RPMI7951 (cell line): ENCODE measurements at regions not wholly inside any gene's neighbourhood (a gene's known extent, or its start where the extent isn't known, plus 50 kb on each side); places are given as distances from the start of the nearest gene placed in this dataset.
"Not testable (repeated sequence)": the region's sequence is repeated elsewhere in the genome, so short reads cannot be mapped to it uniquely, and the experiment has no call there.

Experiments used
- DNase-seq: peaks from one replicate; pipeline ENCODE4 v3.0.0-alpha.2; 2012; ENCODE audit warnings: low read depth

DNA sequence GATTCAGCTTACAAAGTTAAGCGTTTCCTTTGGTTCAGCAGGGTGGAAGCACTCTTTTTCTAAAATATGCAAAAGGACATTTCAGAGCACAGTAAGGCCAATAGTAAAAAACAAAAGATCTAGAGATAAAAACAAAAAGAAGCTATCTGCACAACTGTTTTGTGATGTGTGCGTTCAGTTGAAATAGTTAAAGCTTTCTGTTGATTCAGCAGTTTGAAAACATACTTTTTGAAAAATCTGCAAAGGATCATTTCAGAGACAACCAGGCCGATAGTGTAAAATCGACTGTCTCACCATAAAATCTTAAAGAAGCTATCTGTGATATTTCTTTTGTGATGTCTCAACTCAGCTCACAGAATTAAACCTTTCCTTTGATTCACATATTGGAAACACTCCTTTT lies 300.0 kb upstream of the ALG10B start:
- no peak for DNase-seq

DNA sequence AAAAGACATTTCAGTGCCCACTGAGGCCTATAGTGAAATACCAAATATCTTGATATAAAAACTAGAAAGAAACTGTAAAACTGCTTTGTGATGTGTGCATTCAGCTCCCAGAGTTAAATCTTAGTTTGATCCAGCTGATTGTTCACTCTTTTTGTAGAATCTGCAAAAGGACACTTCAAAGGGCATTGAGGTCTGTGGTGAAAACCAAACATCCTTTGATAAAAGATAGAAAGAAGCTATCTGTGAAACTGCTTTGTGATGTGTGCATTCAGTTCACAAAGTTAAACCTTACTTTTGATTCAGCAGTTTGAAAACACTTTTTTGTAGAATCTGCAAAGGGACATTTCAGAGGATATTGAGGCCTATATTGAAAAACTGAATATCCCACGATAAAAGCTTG lies 290.7 kb upstream of the ALG10B start:
- no peak for DNase-seq

DNA sequence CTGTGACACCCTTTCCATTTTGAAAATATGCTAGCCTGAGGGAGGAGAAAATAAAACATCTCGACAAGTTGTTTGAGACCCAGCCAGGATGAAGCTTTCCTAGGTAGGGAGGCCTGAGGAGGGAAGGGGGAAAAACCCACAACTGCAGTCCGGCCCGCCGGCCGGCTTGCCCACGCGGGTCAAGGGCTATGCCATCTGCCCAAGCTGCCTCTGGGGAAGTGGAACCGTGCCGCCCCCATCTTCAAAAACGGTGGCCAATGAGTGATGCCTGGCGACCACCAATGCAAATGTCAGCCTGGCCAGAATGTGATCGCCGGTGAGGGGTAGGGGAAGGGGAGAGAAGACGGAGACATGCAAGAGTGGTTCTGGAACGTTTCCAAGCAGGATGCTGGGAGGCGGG lies 263.5 kb upstream of the ALG10B start:
- DNase-seq: no peak

DNA sequence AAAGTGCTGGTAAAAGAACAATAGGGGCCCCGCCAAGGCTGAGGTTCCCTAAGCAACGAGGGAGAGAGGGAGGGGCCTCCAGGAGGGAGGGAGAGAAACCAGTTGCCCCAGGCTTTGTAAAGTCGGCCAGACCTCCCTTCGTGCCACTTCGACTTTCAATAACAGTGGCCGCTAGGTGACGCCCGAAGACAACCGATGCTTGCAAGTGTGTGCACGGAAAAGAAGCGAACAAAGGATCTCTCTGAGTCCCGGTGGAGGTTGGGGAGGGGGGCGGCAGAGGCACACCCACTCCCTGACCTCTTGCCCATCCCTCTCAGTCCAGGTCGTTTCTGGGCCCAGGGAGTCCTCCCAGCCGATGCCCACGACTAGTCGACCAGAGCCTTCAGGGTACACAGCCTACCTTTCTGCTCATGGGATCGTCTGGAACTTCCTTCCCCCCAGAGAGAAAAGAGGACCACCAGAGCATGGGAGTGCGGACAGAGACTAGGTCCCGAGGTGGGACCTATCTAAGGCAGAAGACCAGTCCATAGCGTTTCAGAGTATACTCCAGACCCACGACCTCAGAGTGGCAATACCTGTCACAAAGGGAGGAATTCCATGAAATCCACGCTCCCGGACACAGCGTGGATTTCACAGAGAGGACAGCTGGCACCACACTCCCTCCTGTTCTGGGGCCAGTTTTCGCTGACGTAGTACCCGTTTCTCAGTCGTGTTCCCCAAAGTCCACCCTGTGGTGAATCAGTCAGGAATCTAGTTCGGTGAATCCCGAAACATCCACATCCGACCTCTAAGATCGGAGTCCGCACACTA lies 262.7 kb upstream of the ALG10B start:
- peak; percentile 77 for DNase-seq

DNA sequence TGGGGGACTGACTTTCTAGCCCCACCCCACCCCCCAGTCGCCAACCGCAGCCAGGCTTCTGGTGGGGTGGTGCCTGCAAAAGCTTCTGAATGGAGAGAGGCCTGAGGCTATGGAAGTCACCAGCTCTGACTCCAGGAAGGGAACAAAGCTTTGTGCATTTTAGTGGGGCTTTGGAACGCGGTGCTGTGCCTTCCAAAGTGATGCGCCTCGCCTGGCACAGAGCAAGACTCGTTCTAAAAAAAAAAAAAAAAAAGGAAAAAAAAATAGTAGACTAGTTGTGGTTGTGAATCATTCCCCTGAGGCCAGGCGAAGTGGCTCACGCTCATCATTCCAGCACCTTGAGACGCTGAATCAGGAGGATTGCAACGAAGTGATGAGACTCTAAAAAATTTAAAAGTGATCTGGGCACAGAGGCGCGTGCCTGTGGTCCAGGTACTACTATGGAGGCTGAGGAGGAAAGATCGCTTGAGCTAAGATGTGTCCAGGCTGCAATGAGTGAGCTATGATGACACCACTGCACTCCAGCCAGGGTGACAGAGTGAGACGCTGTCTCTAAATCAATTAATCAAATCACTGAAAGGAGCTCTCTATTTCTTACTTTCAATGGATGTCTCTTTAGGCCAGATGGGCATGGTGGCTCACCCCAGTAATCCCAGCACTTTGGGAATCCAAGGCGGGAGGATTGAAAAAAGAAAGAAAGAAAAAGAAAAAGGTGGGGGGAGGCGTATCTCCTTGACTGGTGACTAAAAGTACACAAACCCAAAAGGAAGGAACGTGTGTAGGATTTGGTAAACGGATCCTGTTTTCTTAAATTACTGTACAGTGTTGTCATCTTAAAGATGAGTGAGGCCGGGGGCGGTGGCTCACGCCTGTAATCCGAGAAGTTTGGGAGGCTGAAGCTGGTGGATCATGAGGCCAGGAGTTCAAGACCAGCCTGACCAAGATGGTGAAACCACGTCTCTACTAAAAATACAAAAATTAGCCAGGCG lies 259.6 kb upstream of the ALG10B start:
- peak; percentile 90 for DNase-seq

DNA sequence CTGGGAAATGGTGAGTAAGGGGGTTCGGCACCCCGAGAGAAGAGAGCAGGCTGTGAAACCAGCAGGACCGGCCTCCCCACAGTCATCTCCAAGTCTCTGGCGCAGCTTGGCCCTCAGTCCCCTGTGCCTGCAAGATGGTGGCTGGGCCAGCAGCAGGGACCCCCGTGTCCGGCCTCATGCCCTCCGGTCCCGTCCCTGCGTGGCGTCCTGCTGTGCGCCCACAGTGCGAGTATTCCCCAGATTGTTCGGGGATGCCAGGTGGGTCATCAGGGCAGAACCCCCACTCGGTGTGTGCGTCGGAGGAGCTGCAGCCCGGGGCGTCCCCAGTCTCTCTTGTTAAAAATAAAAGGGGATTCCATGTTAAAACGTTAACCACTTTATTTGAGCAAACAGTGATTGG lies 216.9 kb upstream of the ALG10B start:
- no peak for DNase-seq

DNA sequence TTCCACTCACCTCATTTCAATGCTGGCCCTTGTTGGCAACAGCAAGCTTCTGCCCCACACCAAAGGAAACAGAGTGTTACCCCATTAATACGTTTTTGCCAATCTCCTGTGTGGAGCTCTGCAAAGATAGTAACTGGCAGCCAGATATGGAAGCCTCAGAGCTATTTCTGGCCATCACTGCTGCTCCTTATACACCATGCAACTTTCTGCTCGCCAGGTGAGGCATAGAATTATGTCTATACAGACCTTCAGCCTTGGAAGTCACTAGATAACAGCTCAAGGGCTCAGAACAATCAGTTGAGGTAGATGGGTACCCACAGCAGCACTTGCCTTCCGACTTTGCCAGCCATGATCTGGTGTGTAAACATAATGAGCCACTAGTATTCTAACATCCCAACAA lies 214.8 kb upstream of the ALG10B start:
- no peak for DNase-seq

DNA sequence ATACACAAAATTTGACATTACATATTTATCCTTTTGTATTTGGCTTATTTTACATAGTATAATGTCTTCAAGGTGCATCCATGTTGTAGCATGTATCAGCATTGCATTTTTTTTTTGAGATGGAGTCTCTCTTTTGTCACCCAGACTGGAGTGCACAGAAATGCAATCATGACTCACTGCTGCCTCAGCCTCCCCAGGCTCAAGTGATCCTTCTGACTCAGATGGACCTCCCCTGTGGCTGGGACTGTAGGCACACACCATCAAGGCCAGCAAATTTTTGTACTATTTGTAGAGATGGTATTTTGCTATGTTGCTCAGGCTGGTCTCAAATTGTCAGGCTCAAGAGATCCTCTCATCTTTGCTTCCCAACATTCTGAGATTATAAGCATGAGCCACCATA lies 214.4 kb upstream of the ALG10B start:
- DNase-seq: peak; percentile 52

DNA sequence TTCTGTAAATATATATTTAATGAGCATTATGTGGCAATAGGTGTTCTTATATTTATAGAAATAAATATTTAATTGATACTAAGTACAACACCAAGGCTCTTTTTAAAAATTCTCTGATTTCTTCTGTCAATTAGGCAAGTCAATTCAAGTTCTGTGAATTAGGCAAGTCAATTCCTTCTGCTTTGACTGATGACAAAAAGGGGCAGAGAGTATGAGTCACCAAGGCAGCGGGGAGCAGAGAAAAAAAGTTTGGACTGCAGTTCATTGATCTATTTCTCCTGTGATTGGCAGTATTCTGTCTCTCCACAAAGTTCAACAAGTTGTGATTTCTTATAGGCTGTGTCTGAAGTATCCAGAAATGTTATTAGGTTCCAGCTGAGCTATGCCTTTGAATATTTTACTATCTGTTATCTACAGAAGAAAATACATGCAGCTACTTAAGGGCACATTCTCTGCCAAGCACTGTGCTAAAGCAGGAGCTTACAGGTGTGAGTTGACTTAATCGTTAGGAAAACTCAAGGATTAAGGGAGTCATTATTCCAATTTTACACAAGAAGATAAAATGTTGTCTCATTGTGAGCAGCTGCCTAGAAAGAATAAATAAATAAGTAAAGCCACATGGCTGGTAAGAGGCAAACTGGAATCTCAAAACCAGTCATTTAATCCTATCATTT lies 206.4 kb upstream of the ALG10B start:
- no peak for DNase-seq

DNA sequence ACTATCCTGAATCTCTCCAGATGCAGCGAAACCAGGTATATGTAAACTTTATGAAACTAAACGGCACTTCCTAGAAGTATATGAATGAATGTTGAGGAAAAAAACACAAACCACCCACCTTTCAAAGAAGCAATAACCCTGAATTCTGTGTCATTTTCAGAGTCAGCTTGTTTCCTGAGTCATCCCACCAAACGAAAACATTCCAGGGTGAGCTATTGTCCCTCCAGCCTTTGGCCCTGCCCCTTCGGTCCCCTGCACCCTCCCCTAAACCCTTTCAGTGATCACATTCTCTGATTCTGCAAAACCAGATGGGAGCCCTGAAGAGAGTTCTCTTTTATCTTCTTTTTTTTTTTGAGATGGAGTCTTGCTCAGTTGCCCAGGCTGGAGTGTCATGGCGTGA lies 202.6 kb upstream of the ALG10B start:
- peak; percentile 9 for DNase-seq

DNA sequence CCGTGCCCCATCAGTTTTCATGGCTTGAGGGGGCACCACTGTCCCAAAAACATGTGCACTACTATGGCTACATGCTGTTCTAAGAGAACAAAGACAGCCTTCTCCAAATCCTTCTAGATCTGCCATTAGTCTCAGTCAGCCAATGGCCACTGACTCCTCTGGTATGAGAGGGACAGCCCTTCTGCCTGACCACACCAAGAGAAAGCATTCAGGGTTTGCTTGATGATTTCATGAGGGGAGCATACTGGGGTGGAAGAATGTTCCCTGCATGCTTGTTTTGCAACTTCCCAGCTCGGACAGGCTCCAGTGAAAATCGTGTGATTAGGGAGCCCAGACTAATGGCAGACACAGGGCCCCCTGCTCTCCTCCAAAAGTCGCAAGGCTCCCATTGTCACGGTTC lies 199.6 kb upstream of the ALG10B start:
- no peak for DNase-seq

DNA sequence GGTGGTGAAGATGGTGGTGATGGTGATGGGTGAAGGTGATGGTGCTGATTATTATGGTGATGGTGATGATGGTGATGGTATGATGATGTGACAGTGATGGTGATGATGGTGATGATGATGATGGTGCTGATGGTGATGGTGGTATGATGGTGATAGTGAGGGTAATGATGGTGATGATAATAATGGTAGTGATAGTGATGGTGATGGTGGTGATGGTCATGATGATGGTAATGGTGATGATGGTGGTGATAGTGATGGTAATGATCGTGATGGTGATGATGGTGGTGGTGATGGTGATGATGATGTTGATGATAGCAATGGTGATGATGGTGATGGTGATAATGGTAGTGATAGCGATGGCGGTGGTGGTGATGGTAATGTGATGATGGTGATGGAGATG lies 197.9 kb upstream of the ALG10B start:
- DNase-seq: no peak

DNA sequence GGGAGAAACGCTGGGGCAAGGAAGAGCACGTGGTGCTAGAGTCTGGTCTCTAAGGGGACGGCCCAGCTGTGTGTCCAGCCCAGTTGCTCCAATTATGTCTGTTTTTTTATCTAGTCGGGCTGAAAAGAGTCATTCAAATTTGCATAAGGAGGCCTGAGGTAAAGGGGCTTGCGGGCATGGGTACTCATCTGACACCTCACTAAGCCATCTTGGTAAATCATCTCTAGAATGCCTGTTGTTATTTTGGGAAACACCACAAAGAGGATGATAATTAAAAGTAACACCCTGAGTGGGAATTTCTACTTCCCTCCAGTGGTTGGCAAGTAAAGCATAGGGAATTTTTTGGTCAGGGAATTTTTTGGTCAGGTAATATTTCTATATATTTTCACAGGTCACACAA lies 196.1 kb upstream of the ALG10B start:
- DNase-seq: no peak

DNA sequence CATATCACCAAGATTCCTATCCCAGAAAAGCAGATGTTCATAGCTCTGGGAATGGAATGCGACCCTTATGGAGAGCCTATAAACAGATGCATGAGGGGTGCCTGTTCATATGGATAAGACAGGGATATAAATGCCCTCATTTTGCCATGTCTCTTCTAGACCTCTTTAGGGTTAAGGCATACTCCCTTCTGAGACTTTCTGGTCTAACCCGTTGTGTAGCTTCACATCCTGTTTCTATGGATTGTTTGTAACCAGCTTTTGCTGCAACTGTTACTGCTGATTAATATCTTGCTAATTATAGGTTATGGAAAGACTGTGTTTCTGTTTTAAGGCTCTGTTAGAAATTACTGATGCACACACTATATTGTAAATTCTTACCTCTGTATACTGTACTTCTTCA lies 193.5 kb upstream of the ALG10B start:
- DNase-seq: not testable (repeated sequence)

DNA sequence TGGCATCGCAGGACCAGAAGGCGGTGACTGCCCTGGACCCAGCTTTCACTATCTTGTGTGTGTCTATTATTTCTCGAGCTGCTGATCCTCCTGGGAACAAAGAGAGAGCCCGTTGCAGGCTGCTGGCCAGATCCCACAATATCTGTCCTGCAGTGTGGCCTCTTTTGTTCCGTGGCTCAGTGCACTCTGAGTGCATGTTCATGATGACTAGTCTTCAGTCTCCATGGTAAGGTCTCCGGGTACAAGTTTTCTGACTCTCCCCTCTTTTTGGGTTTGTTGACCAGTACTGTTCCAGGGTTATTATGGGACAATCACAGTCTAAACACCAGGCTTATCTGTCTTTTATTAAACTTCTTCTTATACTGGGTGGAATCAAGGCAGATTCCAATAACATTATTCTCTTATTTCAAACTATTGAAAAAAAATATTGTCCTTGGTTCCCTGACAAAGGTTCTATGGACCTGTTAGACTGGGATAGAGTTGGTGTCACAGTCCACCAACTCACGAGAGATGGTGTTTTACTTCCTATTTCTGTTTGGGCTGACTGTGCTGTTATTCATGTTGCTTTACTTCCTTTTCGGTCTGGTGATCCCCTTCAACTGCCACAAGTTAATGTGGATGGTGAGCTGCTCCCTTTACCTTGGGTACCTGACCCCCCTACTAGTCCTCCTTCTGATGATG lies 192.9 kb upstream of the ALG10B start:
- no peak for DNase-seq

DNA sequence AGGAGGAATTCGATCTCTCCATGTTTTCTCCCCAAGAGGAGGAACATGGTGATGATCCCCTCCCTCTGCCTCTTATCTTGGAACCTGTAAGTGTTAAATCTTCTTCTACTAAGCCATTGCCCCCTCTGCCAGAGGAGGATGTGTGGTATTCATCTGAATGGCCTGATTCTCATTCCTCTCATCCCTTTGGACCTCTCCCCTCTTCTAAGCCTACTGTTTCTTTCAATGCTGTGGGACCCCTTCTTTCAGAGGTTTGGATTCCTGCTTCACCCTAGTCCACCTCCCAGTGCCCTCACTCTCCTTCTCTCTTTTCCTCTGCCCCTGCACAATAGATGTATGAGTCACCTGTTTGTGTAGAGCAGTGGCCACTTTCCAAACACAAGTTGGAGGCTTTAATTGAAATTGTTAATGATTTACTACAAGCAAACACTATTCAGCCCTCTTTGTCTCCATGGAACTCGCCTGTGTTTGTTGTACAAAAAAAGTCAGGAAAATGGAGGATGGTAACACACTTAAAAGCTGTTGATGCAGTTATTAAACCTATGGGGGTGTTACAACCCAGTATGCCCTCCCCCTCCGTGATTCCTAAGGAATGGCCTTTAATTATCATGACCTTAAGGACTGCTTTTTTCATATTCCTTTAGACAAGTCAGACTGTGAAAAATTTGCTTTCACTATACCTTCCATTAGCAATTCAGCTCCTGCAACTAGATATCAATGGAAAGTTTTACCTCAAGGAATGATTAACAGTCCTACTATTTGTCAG lies 192.1 kb upstream of the ALG10B start:
- no peak for DNase-seq

DNA sequence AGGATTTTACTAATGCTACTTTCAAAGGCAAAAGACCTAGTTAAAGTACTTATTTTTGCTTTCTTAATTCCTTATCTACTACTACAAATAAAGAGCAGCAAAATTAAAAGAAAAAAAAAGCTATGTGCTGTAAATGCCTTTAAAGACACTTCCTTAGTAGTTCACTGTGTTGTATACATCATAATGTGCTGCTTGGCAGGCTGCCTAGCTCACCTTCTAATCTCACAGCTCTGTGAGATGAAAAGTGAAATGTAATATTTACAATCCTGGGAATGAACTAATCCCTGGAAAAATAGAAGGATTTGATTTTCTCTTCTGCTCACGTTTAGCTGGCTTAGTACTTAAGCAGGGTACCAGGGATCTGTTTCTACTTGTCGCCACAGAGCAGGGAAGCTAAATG lies 184.4 kb upstream of the ALG10B start:
- no peak for DNase-seq

DNA sequence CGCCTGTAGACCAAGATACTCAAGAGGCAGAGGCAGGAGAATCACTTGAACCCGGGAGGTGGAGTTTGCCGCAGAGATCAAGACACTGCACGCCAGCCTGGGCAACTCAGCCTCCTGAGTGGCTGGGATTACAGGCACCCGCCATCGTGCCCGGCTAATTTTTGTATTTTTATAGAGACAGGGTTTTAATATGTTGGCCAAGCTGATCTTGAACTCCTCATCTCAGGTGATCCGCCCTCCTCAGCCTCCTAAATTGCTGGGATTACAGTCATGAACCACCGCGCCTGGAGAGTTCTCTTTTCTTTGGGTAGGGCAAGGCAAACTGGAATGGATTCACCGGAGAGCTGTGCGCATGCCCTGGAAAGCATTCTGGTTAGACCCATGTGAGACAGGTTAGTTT lies 179.3 kb upstream of the ALG10B start:
- DNase-seq: no peak

DNA sequence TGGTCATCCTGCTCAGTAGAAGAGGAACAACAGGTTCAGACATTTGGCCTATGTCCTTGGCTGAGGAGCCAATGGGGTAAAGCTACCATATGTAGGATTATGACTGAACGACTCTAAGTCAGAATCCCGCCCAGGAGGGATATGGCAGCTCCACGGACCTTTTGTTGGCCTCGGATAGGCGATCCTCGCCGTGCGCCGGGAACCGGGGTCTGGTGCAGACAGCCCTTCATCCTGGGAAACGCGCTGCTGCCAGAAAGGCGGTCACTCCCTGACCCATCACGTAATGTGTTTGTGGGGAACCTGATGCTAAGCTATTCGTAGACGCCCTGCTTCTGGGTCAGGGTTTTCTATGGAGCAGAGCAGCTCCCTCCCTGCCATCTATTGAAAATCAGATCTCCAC lies 178.9 kb upstream of the ALG10B start:
- no peak for DNase-seq

DNA sequence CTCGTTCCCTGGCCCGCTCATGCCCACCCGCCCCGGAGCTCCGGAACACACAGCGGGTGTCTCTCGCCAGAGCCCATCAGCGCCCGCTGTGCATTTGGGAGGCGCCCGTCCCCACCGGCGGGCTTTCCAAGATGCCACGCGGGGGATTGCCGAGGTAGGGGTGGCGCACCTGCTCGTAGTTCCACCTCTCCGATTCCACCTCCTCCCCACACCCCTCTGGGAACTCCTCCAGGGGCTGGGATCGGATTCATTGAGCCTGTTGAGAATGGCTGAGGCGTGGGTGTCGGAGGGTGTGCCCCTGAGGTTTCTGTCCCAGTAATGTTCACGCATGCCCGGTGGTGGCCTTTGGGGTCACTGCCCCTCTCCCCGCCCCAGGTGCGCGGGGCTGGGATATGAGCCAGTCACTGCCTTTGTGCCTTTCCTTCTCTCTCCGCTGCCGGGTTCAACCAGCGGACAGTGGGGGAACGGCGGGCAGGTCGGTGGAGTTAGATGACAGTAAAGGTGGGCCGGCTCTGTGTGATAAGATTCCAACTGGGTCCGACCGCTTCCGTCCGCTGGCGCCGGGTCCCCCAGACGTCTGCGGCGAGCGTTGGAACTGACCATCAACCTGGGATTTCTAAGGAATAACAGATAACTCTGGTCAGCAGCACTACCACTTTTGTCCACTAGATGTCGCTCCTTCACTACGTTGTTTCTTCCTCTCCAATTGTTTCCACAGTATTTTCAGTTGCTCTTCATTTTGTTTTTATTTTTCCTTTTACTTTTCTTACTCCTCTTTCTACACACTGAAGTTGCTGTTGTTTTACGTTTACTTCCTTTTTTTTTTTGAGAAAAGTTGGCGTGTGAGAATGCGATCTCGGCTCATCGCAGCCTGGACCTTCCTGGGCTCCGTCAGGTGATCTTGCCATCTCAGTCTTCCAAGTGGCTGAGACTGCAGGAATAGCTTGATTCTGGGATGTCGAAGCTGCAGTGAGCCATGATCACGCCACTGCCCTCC lies 178.1 kb upstream of the ALG10B start:
- peak; percentile 70 for DNase-seq
